WTC11 (cell line): ENCODE measurements at regions not wholly inside any gene's neighbourhood (a gene's known extent, or its start where the extent isn't known, plus 50 kb on each side); places are given as distances from the start of the nearest gene placed in this dataset.

ENCODE experiments used
- ATAC-seq: fragments of 200-7000 bp; cut with Tn5 transposase; 2 replicates; pipeline ENCODE4 v1.10.0; 2021; ENCODE audit warnings: mild to moderate bottlenecking, moderate library complexity
- CTCF ChIA-PET: fragments of 300-600 bp; sonication (Branson Sonifier 250); formaldehyde crosslinking; loops from one replicate; lab custom pipeline; 2021; ENCODE audit warnings: antibody characterized with exemption; lab: Charles Lee
- POLR2A ChIA-PET: fragments of 350-600 bp; sonication (Branson Sonifier 250); formaldehyde crosslinking; loops from one replicate; lab custom pipeline; 2021; ENCODE audit warnings: antibody characterized with exemption; lab: Charles Lee
- DNase-seq: peaks from one replicate; pipeline ENCODE4 v3.0.0; 2021; ENCODE audit warnings: low spot score
- H3K27ac Mint-ChIP-seq: 2 replicates; pipeline ENCODE4 v1.8.0; 2021; ENCODE audit warnings: mixed read lengths
- H3K27me3 Mint-ChIP-seq: 2 replicates; pipeline ENCODE4 v1.8.0; 2021; ENCODE audit warnings: low read depth, mild to moderate bottlenecking, moderate library complexity, mixed read lengths
- H3K36me3 Mint-ChIP-seq: 2 replicates; pipeline ENCODE4 v1.8.0; 2021; ENCODE audit warnings: mixed read lengths
- H3K4me1 Mint-ChIP-seq: 2 replicates; pipeline ENCODE4 v1.8.0; 2022; ENCODE audit warnings: mixed read lengths
- H3K4me3 Mint-ChIP-seq: 2 replicates; pipeline ENCODE4 v1.8.0; 2021; ENCODE audit warnings: mild to moderate bottlenecking, moderate library complexity, mixed read lengths
- H3K9me3 Mint-ChIP-seq: 2 replicates; pipeline ENCODE4 v1.8.0; 2021; ENCODE audit warnings: mixed read lengths
- ATF1 ChIP-seq: sonication (generic); formaldehyde crosslinking; IDR thresholded peaks from 2 replicates; pipeline ENCODE4 v1.8.1; 2023; ENCODE audit warnings: mild to moderate bottlenecking, moderate library complexity, missing genetic modification reagents
- ATF3 ChIP-seq: sonication (generic); formaldehyde crosslinking; conservative IDR thresholded peaks from 2 replicates; pipeline ENCODE4 v1.8.1; 2022; ENCODE audit warnings: mild to moderate bottlenecking, missing genetic modification reagents
- ESRRA ChIP-seq: sonication (generic); formaldehyde crosslinking; IDR thresholded peaks from 2 replicates; pipeline ENCODE4 v1.8.1; 2022; ENCODE audit warnings: mild to moderate bottlenecking, missing genetic modification reagents, borderline replicate concordance
- ETV6 ChIP-seq: sonication (generic); formaldehyde crosslinking; IDR thresholded peaks from 2 replicates; pipeline ENCODE4 v1.8.1; 2022; ENCODE audit warnings: mild to moderate bottlenecking, missing genetic modification reagents
- GTF2I ChIP-seq: fragments of 250-450 bp; sonication (Bioruptor Pico); conservative IDR thresholded peaks from 2 replicates; pipeline ENCODE4 v1.4.0; 2021; ENCODE audit warnings: mild to moderate bottlenecking
- HMGXB4 ChIP-seq: sonication (generic); formaldehyde crosslinking; IDR thresholded peaks from 2 replicates; pipeline ENCODE4 v1.8.1; 2023; ENCODE audit warnings: mild to moderate bottlenecking, moderate library complexity, missing genetic modification reagents
- KAT7 ChIP-seq: sonication (generic); formaldehyde crosslinking; IDR thresholded peaks from 2 replicates; pipeline ENCODE4 v1.8.1; 2023; ENCODE audit warnings: missing genetic modification reagents, mild to moderate bottlenecking, borderline replicate concordance
- MLX ChIP-seq: sonication (generic); formaldehyde crosslinking; IDR thresholded peaks from 2 replicates; pipeline ENCODE4 v1.8.1; 2023; ENCODE audit warnings: mild to moderate bottlenecking, missing genetic modification reagents, moderate library complexity
- MYBL2 ChIP-seq: sonication (generic); formaldehyde crosslinking; IDR thresholded peaks from 2 replicates; pipeline ENCODE4 v1.8.1; 2023; ENCODE audit warnings: mild to moderate bottlenecking, moderate library complexity, missing genetic modification reagents
- NR3C1 ChIP-seq: sonication (generic); formaldehyde crosslinking; conservative IDR thresholded peaks from 2 replicates; pipeline ENCODE4 v1.8.1; 2023; ENCODE audit warnings: low read depth, mild to moderate bottlenecking, missing genetic modification reagents
- OVOL2 ChIP-seq: fragments of 250-450 bp; sonication (Bioruptor Pico); IDR thresholded peaks from 2 replicates; pipeline ENCODE4 v1.9.0; 2021; ENCODE audit warnings: mild to moderate bottlenecking, borderline replicate concordance
- TEAD4 ChIP-seq: sonication (generic); formaldehyde crosslinking; IDR thresholded peaks from 2 replicates; pipeline ENCODE4 v1.8.0; 2022; ENCODE audit warnings: mild to moderate bottlenecking, missing genetic modification reagents
- ZNF263 ChIP-seq: sonication (generic); formaldehyde crosslinking; IDR thresholded peaks from 2 replicates; pipeline ENCODE4 v1.8.1; 2022; ENCODE audit warnings: low read depth, mild to moderate bottlenecking, moderate library complexity, missing genetic modification reagents
- ZNF396 ChIP-seq: fragments of 250-450 bp; sonication (Bioruptor Pico); IDR thresholded peaks from 2 replicates; pipeline ENCODE4 v1.8.0; 2021; ENCODE audit warnings: mild to moderate bottlenecking, moderate library complexity, borderline replicate concordance
- ZNF425 ChIP-seq: fragments of 250-450 bp; sonication (Bioruptor Pico); conservative IDR thresholded peaks from 2 replicates; pipeline ENCODE4 v1.9.0; 2021; ENCODE audit warnings: mild to moderate bottlenecking
- TF ChIP-seq, protein P1 (sequence below): sonication (generic); formaldehyde crosslinking; IDR thresholded peaks from 2 replicates; pipeline ENCODE4 v1.8.1; 2022; ENCODE audit warnings: missing genetic modification reagents, borderline replicate concordance
- TF ChIP-seq, protein P2 (sequence below): fragments of 250-450 bp; sonication (Bioruptor Pico); IDR thresholded peaks from 2 replicates; pipeline ENCODE4 v2.1.2; 2022; ENCODE audit warnings: mild to moderate bottlenecking, moderate library complexity
- TF ChIP-seq, protein P3 (sequence below): sonication (generic); formaldehyde crosslinking; IDR thresholded peaks from 2 replicates; pipeline ENCODE4 v1.8.0; 2022; ENCODE audit warnings: mild to moderate bottlenecking, missing genetic modification reagents
- TF ChIP-seq, protein P4 (sequence below): sonication (generic); formaldehyde crosslinking; IDR thresholded peaks from 2 replicates; pipeline ENCODE4 v1.8.1; 2023; ENCODE audit warnings: mild to moderate bottlenecking, missing genetic modification reagents
- TF ChIP-seq, protein P5 (sequence below): sonication (generic); formaldehyde crosslinking; IDR thresholded peaks from 2 replicates; pipeline ENCODE4 v1.8.1; 2023; ENCODE audit warnings: mild to moderate bottlenecking, missing genetic modification reagents, borderline replicate concordance

GRCh38 chr4:121216461-121216860 is 52.3 kb upstream of the TNIP3 start (continued):
- TF ChIP-seq, protein P1, sequence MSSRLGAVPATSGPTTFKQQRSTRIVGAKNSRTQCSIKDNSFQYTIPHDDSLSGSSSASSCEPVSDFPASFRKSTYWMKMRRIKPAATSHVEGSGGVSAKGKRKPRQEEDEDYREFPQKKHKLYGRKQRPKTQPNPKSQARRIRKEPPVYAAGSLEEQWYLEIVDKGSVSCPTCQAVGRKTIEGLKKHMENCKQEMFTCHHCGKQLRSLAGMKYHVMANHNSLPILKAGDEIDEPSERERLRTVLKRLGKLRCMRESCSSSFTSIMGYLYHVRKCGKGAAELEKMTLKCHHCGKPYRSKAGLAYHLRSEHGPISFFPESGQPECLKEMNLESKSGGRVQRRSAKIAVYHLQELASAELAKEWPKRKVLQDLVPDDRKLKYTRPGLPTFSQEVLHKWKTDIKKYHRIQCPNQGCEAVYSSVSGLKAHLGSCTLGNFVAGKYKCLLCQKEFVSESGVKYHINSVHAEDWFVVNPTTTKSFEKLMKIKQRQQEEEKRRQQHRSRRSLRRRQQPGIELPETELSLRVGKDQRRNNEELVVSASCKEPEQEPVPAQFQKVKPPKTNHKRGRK, result no peak
- TF ChIP-seq GTF2I (CRISPR knock-in tag), result no peak
- TF ChIP-seq ATF3, result no peak
- TF ChIP-seq, protein P2, sequence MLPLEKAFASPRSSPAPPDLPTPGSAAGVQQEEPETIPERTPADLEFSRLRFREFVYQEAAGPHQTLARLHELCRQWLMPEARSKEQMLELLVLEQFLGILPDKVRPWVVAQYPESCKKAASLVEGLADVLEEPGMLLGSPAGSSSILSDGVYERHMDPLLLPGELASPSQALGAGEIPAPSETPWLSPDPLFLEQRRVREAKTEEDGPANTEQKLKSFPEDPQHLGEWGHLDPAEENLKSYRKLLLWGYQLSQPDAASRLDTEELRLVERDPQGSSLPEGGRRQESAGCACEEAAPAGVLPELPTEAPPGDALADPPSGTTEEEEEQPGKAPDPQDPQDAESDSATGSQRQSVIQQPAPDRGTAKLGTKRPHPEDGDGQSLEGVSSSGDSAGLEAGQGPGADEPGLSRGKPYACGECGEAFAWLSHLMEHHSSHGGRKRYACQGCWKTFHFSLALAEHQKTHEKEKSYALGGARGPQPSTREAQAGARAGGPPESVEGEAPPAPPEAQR (CRISPR knock-in tag), result no peak
- TF ChIP-seq, protein P3, sequence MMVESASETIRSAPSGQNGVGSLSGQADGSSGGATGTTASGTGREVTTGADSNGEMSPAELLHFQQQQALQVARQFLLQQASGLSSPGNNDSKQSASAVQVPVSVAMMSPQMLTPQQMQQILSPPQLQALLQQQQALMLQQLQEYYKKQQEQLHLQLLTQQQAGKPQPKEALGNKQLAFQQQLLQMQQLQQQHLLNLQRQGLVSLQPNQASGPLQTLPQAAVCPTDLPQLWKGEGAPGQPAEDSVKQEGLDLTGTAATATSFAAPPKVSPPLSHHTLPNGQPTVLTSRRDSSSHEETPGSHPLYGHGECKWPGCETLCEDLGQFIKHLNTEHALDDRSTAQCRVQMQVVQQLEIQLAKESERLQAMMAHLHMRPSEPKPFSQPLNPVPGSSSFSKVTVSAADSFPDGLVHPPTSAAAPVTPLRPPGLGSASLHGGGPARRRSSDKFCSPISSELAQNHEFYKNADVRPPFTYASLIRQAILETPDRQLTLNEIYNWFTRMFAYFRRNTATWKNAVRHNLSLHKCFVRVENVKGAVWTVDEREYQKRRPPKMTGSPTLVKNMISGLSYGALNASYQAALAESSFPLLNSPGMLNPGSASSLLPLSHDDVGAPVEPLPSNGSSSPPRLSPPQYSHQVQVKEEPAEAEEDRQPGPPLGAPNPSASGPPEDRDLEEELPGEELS (CRISPR knock-in tag), result no peak

- TF ChIP-seq ZNF425 (CRISPR knock-in tag) (no peak), GTF2I (CRISPR knock-in tag) (no peak), OVOL2 (CRISPR knock-in tag) (no peak), ZNF263 (no peak), HMGXB4 (no peak), MLX (CRISPR knock-in tag) (no peak), KAT7 (no peak), ATF1 (CRISPR knock-in tag) (no peak), ESRRA (CRISPR knock-in tag) (no peak), ETV6 (no peak), TEAD4 (no peak), NR3C1 (CRISPR knock-in tag) (no peak), ZNF396 (CRISPR knock-in tag) (no peak), MYBL2 (no peak)
- TF ChIP-seq, protein P4, sequence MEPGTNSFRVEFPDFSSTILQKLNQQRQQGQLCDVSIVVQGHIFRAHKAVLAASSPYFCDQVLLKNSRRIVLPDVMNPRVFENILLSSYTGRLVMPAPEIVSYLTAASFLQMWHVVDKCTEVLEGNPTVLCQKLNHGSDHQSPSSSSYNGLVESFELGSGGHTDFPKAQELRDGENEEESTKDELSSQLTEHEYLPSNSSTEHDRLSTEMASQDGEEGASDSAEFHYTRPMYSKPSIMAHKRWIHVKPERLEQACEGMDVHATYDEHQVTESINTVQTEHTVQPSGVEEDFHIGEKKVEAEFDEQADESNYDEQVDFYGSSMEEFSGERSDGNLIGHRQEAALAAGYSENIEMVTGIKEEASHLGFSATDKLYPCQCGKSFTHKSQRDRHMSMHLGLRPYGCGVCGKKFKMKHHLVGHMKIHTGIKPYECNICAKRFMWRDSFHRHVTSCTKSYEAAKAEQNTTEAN (CRISPR knock-in tag), result no peak
- TF ChIP-seq, protein P5, sequence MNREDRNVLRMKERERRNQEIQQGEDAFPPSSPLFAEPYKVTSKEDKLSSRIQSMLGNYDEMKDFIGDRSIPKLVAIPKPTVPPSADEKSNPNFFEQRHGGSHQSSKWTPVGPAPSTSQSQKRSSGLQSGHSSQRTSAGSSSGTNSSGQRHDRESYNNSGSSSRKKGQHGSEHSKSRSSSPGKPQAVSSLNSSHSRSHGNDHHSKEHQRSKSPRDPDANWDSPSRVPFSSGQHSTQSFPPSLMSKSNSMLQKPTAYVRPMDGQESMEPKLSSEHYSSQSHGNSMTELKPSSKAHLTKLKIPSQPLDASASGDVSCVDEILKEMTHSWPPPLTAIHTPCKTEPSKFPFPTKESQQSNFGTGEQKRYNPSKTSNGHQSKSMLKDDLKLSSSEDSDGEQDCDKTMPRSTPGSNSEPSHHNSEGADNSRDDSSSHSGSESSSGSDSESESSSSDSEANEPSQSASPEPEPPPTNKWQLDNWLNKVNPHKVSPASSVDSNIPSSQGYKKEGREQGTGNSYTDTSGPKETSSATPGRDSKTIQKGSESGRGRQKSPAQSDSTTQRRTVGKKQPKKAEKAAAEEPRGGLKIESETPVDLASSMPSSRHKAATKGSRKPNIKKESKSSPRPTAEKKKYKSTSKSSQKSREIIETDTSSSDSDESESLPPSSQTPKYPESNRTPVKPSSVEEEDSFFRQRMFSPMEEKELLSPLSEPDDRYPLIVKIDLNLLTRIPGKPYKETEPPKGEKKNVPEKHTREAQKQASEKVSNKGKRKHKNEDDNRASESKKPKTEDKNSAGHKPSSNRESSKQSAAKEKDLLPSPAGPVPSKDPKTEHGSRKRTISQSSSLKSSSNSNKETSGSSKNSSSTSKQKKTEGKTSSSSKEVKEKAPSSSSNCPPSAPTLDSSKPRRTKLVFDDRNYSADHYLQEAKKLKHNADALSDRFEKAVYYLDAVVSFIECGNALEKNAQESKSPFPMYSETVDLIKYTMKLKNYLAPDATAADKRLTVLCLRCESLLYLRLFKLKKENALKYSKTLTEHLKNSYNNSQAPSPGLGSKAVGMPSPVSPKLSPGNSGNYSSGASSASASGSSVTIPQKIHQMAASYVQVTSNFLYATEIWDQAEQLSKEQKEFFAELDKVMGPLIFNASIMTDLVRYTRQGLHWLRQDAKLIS (CRISPR knock-in tag), result no peak
- TF ChIP-seq, all 79 proteins: peak for 0
- ATAC-seq (no peak), DNase-seq (no peak)
- no peaks in the 10 kb centered on the region for H3K27me3 Mint-ChIP-seq
- POLR2A ChIA-PET, result no interaction called here
- no peaks in the 10 kb centered on the region for H3K9me3 Mint-ChIP-seq
- no peak overlapping the region for H3K27ac Mint-ChIP-seq
- CTCF ChIA-PET, result no interaction called here
- no peaks in the 10 kb centered on the region for H3K36me3 Mint-ChIP-seq
- no peaks in the 10 kb centered on the region for H3K4me1 Mint-ChIP-seq
- H3K4me3 Mint-ChIP-seq, result no peak overlapping the region
Observed at GRCh38 chr4:121213940-121214339, 49.8 kb upstream of the TNIP3 start.
